Lower lobe of right lung (tissue), 2 donors: ENCODE measurements at regions not wholly inside any gene's neighbourhood (a gene's known extent, or its start where the extent isn't known, plus 50 kb on each side); places are given as distances from the start of the nearest gene placed in this dataset.
"Not testable (repeated sequence)": the region's sequence is repeated elsewhere in the genome, so short reads cannot be mapped to it uniquely, and the experiment has no call there.

ENCODE experiments used
- ATAC-seq, 2 donors: fragments of 200-7000 bp; cut with Tn5 transposase; one replicate each; pipeline ENCODE4 v1.9.1; 2020 to 2022; ENCODE audit warnings: mild to moderate bottlenecking in 2 of 2, moderate library complexity in 2 of 2
- DNase-seq: peaks from one replicate; pipeline ENCODE4 v3.0.0-alpha.2; 2020
- H3K27ac ChIP-seq: fragments of 200-600 bp; one replicate; pipeline ENCODE4 v1.8.0; 2022
- H3K27me3 ChIP-seq: fragments of 200-600 bp; one replicate; pipeline ENCODE4 v1.8.0; 2022; ENCODE audit warnings: low read depth
- H3K36me3 ChIP-seq: fragments of 200-600 bp; one replicate; pipeline ENCODE4 v1.8.0; 2022; ENCODE audit warnings: mild to moderate bottlenecking
- H3K4me1 ChIP-seq: fragments of 200-600 bp; one replicate; pipeline ENCODE4 v1.8.0; 2022
- H3K4me3 ChIP-seq: fragments of 200-600 bp; one replicate; pipeline ENCODE4 v1.8.0; 2022; ENCODE audit warnings: mild to moderate bottlenecking
- H3K9me3 ChIP-seq: fragments of 200-600 bp; one replicate; pipeline ENCODE4 v1.8.0; 2022
- intact Hi-C: fragments of 100-400 bp; cut with DNase I; formaldehyde crosslinking; loops from one replicate; pipeline ENCODE4 v1.11.0; 2022
- TF ChIP-seq, protein P1 (sequence below): fragments of 200-600 bp; IDR thresholded peaks from one replicate; pipeline ENCODE4 v1.8.0; 2022; ENCODE audit warnings: antibody characterized with exemption, mild to moderate bottlenecking
- donor health status: DM: no; HTN: yes; CAD: no; lungs with severe emphysema.

DNA sequence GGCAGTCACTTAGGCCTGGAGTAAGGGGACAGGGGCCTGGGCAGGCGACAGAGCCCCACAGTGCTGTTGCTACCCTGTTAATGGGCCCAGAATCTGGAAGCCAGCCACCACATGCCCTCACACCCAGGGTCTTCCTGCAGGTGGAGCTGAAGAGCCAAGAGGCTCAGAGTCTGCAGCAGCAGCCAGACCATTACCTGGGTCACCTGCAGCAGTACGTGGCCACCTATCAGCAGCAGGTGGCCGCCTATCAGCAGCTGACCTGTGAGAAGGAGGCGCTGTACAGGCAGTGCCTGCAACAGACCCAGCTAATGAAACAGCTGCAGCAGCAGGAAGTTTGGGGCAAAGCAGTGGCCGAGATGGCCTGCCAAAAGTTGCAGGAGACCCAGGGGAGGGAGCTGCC lies 104.2 kb upstream of the FAN1 start:
- H3K4me1 ChIP-seq, H3K4me3 ChIP-seq, H3K36me3 ChIP-seq, ATAC-seq, intact Hi-C loops, H3K9me3 ChIP-seq, H3K27ac ChIP-seq, DNase-seq, H3K27me3 ChIP-seq: not testable (repeated sequence)
- TF ChIP-seq, protein P1, sequence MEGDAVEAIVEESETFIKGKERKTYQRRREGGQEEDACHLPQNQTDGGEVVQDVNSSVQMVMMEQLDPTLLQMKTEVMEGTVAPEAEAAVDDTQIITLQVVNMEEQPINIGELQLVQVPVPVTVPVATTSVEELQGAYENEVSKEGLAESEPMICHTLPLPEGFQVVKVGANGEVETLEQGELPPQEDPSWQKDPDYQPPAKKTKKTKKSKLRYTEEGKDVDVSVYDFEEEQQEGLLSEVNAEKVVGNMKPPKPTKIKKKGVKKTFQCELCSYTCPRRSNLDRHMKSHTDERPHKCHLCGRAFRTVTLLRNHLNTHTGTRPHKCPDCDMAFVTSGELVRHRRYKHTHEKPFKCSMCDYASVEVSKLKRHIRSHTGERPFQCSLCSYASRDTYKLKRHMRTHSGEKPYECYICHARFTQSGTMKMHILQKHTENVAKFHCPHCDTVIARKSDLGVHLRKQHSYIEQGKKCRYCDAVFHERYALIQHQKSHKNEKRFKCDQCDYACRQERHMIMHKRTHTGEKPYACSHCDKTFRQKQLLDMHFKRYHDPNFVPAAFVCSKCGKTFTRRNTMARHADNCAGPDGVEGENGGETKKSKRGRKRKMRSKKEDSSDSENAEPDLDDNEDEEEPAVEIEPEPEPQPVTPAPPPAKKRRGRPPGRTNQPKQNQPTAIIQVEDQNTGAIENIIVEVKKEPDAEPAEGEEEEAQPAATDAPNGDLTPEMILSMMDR = peak; percentile 20

DNA sequence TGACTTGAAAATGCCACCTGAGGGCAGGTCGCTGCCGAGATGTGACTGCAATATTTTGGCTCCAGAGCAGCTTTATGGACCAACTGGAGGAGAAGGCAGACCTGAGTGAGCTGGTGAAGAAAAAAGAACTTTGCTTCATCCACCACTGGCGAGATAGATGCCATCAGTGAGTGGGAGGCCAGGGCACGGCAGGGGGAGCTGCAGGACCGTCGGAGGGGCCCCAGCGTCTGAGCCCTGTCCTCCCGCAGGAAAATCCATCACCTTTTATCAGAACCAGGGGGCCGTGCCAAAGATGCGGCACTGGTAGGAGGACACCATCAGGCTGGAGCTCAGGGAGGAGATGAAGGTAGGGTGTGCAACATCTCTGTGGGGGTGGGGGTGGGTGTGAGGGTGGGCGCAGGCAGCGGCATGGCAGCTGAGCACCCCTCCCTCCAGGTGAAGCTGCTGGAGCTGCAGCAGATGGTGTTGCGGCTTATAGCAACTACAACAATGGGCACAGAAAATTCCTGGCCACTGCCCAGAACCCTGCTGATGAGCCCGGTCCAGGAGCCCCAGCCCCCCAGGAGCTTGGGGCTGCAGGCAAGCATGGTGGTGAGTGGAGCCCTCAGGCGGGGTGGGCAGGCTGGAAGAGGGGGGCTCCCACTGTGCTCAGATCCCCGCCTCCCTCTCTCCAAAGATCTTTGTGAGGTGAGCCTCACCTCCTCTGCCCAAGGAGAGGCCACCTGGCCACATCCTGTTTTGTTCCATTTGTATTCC lies 102.4 kb upstream of the FAN1 start:
- H3K9me3 ChIP-seq, H3K36me3 ChIP-seq, ATAC-seq, H3K4me1 ChIP-seq, H3K4me3 ChIP-seq, H3K27ac ChIP-seq, DNase-seq, intact Hi-C loops, H3K27me3 ChIP-seq: not testable (repeated sequence)

DNA sequence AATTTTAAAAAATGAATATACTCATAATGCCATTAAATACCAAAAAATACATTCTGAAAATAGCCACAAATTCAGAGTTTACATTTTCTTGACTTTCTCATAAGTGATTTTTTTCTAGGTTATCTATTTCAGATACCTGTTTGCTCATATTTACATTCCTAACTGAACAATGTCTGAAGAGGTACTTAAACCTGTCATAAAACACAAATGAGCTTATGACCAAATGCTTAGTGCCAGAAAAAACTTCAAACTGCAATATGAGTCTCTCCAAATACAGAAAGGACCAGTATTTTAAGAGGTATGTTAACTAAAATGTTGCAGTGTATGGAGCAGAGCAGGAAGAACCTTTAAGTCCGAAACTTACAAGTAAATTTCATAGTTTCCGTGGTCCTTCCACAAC lies 101.7 kb upstream of the FAN1 start:
- H3K27ac ChIP-seq, H3K4me3 ChIP-seq, intact Hi-C loops, H3K4me1 ChIP-seq, H3K9me3 ChIP-seq, H3K36me3 ChIP-seq, DNase-seq, H3K27me3 ChIP-seq: not testable (repeated sequence)
- peak in 1 of 2 donors; percentile 76 for ATAC-seq

DNA sequence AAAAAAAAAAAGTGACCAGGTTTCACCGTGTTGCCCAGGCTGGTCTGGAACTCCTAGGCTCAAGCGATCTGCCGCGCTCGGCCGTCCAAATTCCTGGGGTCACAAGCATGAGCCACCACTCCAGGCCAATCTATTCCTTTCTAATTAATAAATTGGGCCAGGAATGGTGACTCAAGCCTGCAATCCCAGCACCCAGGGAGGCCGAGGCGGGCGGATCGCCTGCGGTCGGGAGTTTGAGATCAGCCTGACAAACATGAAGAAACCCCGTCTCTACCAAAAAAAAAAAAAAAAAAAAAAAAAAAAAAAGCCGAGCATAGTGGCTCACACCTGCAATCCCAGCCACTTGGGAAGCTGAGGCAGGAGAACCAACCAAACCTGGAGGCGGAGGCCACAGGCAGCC lies 100.0 kb upstream of the FAN1 start:
- H3K4me3 ChIP-seq, ATAC-seq, H3K27ac ChIP-seq, H3K9me3 ChIP-seq, H3K36me3 ChIP-seq, H3K4me1 ChIP-seq, H3K27me3 ChIP-seq, DNase-seq, intact Hi-C loops: not testable (repeated sequence)

DNA sequence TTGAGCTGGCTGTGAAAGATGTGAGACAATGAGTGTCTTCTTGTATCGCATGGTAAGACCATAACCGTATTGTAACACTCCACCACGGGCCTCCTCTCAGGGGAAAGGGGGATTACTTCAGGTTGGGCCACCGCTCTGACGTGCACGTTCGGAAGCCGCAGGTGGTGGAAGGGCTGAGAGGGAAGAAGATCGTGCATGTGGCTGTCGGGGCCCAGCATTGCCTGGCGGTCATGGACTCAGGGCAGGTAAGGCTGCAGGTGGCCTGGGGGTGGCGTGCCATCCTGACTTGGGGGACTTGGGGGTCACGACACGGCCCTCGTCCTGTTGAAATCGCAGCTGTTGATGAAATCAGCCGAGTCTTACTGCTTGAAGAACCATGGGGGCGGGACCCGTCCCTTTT lies 87.3 kb upstream of the FAN1 start:
- no peaks in the 10 kb centered on the region for H3K36me3 ChIP-seq
- DNase-seq = no peak
- ATAC-seq = no peak
- TF ChIP-seq, protein P1 = no peak
- H3K4me3 ChIP-seq = no peak overlapping the region
- intact Hi-C loops = no loop called here
- H3K27me3 ChIP-seq = no peaks in the 10 kb centered on the region
- no peaks in the 10 kb centered on the region for H3K4me1 ChIP-seq
- H3K27ac ChIP-seq = no peak overlapping the region
- no peaks in the 10 kb centered on the region for H3K9me3 ChIP-seq

DNA sequence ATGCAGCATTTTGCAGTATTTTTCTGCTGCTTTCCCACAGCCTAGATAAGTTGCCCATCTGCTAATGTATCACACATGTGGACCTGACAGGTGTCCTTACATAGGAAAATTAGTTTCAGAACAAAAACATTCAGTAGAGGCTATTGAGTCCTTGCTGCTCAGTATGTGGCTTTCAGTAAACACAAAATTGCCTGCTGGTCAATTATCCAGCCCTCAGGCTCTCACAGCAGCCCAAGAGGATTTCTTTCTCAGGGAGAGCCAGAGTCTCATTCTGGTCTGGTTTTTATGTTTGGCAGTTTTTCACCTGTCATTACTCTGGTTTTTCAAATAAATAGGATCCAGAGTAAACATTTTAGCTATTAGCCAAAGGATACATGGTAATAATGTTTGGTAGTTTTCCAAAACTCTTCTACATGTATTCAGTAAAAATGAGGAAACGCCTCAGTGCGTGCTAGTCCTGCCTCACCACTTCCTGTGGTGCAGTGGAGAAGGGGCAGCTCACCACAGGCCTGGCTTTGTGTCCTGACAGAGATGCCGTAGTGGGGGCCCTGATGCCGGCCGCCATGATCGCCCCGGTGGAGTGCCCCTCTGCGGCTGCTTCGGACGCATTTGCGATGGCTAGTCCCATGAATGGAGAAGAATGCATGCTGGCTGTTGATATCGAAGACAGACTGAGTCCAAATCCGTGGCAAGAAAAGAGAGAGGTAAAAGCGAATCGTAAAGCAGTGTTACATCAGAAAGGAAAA lies 80.5 kb upstream of the FAN1 start:
- DNase-seq = peak; percentile 64

DNA sequence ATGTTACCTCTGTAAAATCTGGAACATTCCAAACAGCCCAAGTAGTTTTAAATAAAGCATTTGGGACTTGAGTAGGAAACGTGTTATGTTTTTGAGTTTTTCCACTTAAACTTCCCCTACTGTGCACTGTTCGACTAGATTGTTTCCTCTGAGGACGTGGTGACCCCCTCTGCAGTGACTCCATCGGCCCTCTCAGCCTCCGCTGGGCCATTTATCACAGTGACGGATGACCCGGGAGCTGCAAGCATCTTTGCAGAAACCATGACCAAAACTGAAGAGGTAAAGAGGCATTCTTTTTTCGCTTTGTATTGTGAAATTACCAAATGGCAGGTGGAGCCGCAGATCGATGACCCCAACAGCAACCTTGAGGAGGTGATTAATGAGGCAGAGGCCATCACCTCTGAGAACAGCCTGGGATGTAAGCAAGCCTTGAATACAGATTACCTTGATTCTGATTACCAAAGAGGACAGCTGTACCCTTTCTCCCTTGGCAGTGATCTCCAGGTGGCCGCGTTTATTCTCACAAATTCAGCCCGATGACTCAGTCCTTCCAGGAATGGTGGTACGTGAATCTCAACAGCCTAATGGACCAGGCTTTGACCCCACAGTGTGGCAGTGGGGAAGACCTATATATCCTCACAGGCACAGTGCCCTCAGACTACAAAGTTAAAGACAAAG lies 79.1 kb upstream of the FAN1 start:
- TF ChIP-seq, protein P1 = no peak

More for the DNA sequence above, 80.5 kb upstream of the FAN1 start:
- H3K27ac ChIP-seq, H3K4me1 ChIP-seq, H3K36me3 ChIP-seq, H3K27me3 ChIP-seq, intact Hi-C loops, H3K9me3 ChIP-seq: not testable (repeated sequence)
- peak; percentile 64 to 88 for ATAC-seq
- peak overlapping the region; percentile 39 for H3K4me3 ChIP-seq

More for the DNA sequence above, 79.1 kb upstream of the FAN1 start:
- no peak overlapping the region for H3K27ac ChIP-seq
- DNase-seq (no peak), ATAC-seq (no peak)
- no peaks in the 10 kb centered on the region for H3K4me1 ChIP-seq
- H3K27me3 ChIP-seq = no peaks in the 10 kb centered on the region
- intact Hi-C loops = no loop called here
- H3K4me3 ChIP-seq = no peak overlapping the region
- H3K36me3 ChIP-seq = no peaks in the 10 kb centered on the region
- no peaks in the 10 kb centered on the region for H3K9me3 ChIP-seq
